ENCODE measurements at regions not wholly inside any gene's neighbourhood (a gene's known extent, or its start where the extent isn't known, plus 50 kb on each side); places are given as distances from the start of the nearest gene placed in this dataset.

GRCh38 chr7:13055732-13056368 is 368.4 kb downstream of the ARL4A start:
- Histone ChIP-seq H3K9me3 (no peaks in the 10 kb centered on the region), H3K4me3 (no peak overlapping the region), H3K27me3 (ENCODE audit: insufficient read depth in 3 of 3, low read length in 2 of 3) (no peaks in the 10 kb centered on the region), H3K36me3 (ENCODE audit: insufficient read depth in 1 of 2, low read depth in 1 of 2) (no peaks in the 10 kb centered on the region), H3K4me1 (no peaks in the 10 kb centered on the region), H3K27ac (no peak overlapping the region)
- 56 to 79% (median 65%) methylated on average over 2 of the region's 2 CpGs for WGBS, 3 donors
- DNase-seq (no peak), ATAC-seq (no peak)
- intact Hi-C loops (cut with DNase I) = no loop called here
- TF ChIP-seq CTCF (IDR thresholded peaks at IDR 0.05) = no peak

DNA sequence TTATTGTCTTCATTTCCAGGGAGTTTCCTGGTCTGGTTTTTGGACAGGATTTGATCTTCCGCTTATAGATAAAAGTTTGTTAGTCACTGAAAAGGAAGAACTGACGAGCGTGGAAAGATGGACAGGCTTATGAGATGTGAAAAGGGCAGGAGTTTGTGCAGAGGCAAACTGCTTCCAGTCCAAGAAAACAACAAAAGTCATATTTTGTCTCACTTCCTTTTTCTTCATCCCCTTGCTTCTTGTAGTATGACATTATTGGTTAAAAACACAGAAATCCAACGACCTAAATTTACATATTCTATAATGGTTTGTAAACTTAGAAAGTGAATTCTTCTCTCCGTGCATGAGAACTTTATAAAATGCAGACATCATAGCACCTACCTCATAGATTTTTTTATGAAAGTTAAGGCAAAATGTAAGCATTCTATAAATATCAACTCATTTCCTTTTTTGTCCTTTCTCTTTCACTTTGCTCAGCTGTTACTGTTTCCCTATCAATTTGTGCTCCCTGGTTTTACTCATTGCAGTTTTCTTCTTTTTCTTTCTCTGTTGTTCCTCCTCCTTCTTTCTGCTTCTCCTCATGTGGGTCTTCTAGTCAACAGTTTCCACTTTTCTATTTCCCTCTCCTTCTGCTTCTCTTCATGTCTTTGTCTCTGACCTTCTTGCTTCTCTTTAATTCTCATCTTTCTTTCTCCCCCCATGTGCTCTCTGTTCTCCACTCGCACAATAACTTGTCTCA is 370.2 kb downstream of the ARL4A start:
- Histone ChIP-seq H3K4me3 (no peak overlapping the region), H3K36me3 (ENCODE audit: insufficient read depth in 1 of 2, low read depth in 1 of 2) (no peaks in the 10 kb centered on the region), H3K27me3 (ENCODE audit: insufficient read depth in 3 of 3, low read length in 2 of 3) (no peaks in the 10 kb centered on the region), H3K27ac (no peak overlapping the region), H3K9me3 (no peaks in the 10 kb centered on the region), H3K4me1 (no peaks in the 10 kb centered on the region)
- TF ChIP-seq CTCF (IDR thresholded peaks at IDR 0.05) = no peak
- 68 to 81% (median 74%) methylated on average over 6 of the region's 6 CpGs for WGBS, 3 donors
- ATAC-seq (no peak), DNase-seq (no peak)
- intact Hi-C loops (cut with DNase I) = no loop called here

DNA sequence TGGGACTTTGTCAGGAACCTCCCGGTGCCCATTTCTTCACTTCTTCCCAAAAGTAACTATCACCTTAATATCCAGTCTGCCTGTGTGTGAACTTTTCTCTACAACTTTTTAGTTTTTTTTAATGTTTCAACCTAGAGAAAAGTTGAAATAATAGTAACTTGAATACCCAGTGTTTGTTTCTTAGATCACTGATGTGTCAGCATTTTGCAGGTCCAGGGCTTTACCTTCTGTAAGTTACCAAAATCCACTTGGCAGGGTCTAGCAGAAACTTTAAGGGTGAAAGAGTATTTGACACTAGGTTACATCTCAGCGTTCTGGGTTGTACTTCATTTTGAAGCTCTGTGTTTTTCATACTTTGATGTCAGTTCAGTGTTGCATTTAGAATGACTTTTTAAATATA is 372.7 kb downstream of the ARL4A start:
- H3K4me3 ChIP-seq = no peak overlapping the region
- DNase-seq = no peak
- no peaks in the 10 kb centered on the region for H3K9me3 ChIP-seq
- TF ChIP-seq CTCF (IDR thresholded peaks at IDR 0.05) = no peak
- no peaks in the 10 kb centered on the region for H3K27me3 ChIP-seq (ENCODE audit: insufficient read depth in 3 of 3, low read length in 2 of 3)
- no peak overlapping the region for H3K27ac ChIP-seq
- intact Hi-C loops (cut with DNase I) = no loop called here
- H3K36me3 ChIP-seq (ENCODE audit: insufficient read depth in 1 of 2, low read depth in 1 of 2) = no peaks in the 10 kb centered on the region
- no peak for ATAC-seq
- H3K4me1 ChIP-seq = no peaks in the 10 kb centered on the region
- WGBS, 3 donors = 82 to 91% (median 88%) methylated on average over 2 of the region's 2 CpGs

- Histone ChIP-seq H3K36me3 (ENCODE audit: insufficient read depth in 1 of 2, low read depth in 1 of 2) (no peaks in the 10 kb centered on the region), H3K4me1 (no peaks in the 10 kb centered on the region), H3K27ac (no peak overlapping the region), H3K4me3 (no peak overlapping the region), H3K9me3 (no peaks in the 10 kb centered on the region), H3K27me3 (ENCODE audit: insufficient read depth in 3 of 3, low read length in 2 of 3) (no peaks in the 10 kb centered on the region)
- no peak for TF ChIP-seq CTCF (IDR thresholded peaks at IDR 0.05)
- intact Hi-C loops (cut with DNase I) = no loop called here
- no peak for ATAC-seq
- no peak for DNase-seq
- WGBS, 3 donors = 79 to 87% (median 83%) methylated on average over 4 of the region's 4 CpGs
These were observed 373.7 kb downstream of the ARL4A start for GRCh38 chr7:13061115-13061514.

Data from psoas muscle (tissue), 7 donors.